Pancreas (tissue), 10 donors: ENCODE measurements at regions not wholly inside any gene's neighbourhood (a gene's known extent, or its start where the extent isn't known, plus 50 kb on each side); places are given as distances from the start of the nearest gene placed in this dataset.

ENCODE experiments used
- ATAC-seq, 4 donors: fragments of 200-7000 bp; cut with Tn5 transposase; one replicate each; pipeline versions ENCODE4 v1.8.0 to v1.9.1; 2020; ENCODE audit warnings: mild to moderate bottlenecking in 4 of 4, moderate library complexity in 4 of 4
- DNase-seq, 6 donors: peaks; one replicate each; pipeline ENCODE4 v3.0.0-alpha.2; 2020
- FAIRE-seq: peaks from 2 replicates; lab custom pipeline; 2012; peaks lifted over from hg19 to GRCh38; lab: Jason Lieb, UNC
- H3K27ac ChIP-seq, 4 donors: fragments of 200-600 bp; sonication (generic); 1 replicate in 3 of 4; 2 replicates in 1 of 4; pipeline versions ENCODE4 v1.5.0 to v1.8.0; 2020
- H3K27me3 ChIP-seq, 4 donors: fragments of 200-600 bp; one replicate each; pipeline ENCODE4 v1.8.0; 2021
- H3K36me3 ChIP-seq, 3 donors: fragments of 200-600 bp; sonication (generic) in 1 of 3; one replicate each; pipeline versions ENCODE4 v1.5.0 to v1.8.0; 2020 to 2021
- H3K4me1 ChIP-seq, 3 donors: fragments of 200-600 bp; one replicate each; pipeline ENCODE4 v1.8.0; 2021
- H3K4me3 ChIP-seq, 4 donors: fragments of 200-600 bp; sonication (generic) in 2 of 4; one replicate each; pipeline versions ENCODE4 v1.5.0 to v1.8.0; 2020 to 2021
- H3K9me3 ChIP-seq, 4 donors: fragments of 200-600 bp; one replicate each; pipeline ENCODE4 v1.8.0; 2021
- CTCF ChIP-seq, 4 donors: fragments of 200-600 bp; sonication (generic) in 3 of 4; IDR thresholded peaks; one replicate each; pipeline versions ENCODE4 v1.5.0 to v1.8.0; 2021; ENCODE audit warnings: antibody characterized with exemption in 4 of 4
- WGBS, 2 donors: extraction: QIAGEN DNeasy Blood & Tissue Kit; methylation state at CpG; one replicate each; pipeline ENCODE4 v1.1.7; 2013; 5-methylcytosine and 5-hydroxymethylcytosine counted together
- intact Hi-C, 3 donors: fragments of 100-400 bp; cut with DNase I; formaldehyde crosslinking; loops; one replicate each; pipeline versions ENCODE4 v1.11.1 to v1.14.2; 2022
- donor health status: healthy with polysubstance abuse.
- donor health status: DM: no; HTN: no; CAD: no; lungs with moderate emphysema.
- donor health status: DM: no; HTN: no; CAD: no.
- donor health status: control.
- donor health status: control.
- donor health status: Bipolar disorder and iron deficiency.
- donor health status: DM: yes; HTN: yes; CAD: no.
- donor health status: DM: no; HTN: no; CAD: no.
- donor health status: DM: no; HTN: no; CAD: no.
- donor health status: DM: yes; HTN: yes; CAD: no.

- no peak for DNase-seq
- ATAC-seq = no peak
- Histone ChIP-seq H3K27ac (no peak overlapping the region), H3K27me3 (no peaks in the 10 kb centered on the region), H3K4me1 (no peaks in the 10 kb centered on the region), H3K36me3 (no peaks in the 10 kb centered on the region), H3K4me3 (no peak overlapping the region), H3K9me3 (no peaks in the 10 kb centered on the region)
- WGBS, 2 donors = 78 to 80% methylated on average over 1 of the region's 1 CpG
- intact Hi-C loops = no loop called here
- TF ChIP-seq CTCF (IDR thresholded peaks at IDR 0.05) = no peak
- FAIRE-seq = no peak
These were observed 257.0 kb downstream of the TMEM167A start for GRCh38 chr5:82820188-82820587.

- intact Hi-C loops = no loop called here
- no peak for DNase-seq
- WGBS, 2 donors = 84 to 93% methylated on average over 7 of the region's 7 CpGs
- Histone ChIP-seq H3K4me3 (no peak overlapping the region), H3K4me1 (no peaks in the 10 kb centered on the region), H3K9me3 (no peaks in the 10 kb centered on the region), H3K27me3 (no peaks in the 10 kb centered on the region), H3K36me3 (no peaks in the 10 kb centered on the region), H3K27ac (no peak overlapping the region)
- ATAC-seq = no peak
- no peak for FAIRE-seq
- TF ChIP-seq CTCF (IDR thresholded peaks at IDR 0.05) = no peak
These were observed 259.1 kb downstream of the TMEM167A start for GRCh38 chr5:82817897-82818676.

GRCh38 chr5:82816926-82817325, 260.3 kb downstream of the TMEM167A start:
- Histone ChIP-seq H3K36me3 (no peaks in the 10 kb centered on the region), H3K9me3 (no peaks in the 10 kb centered on the region), H3K4me3 (no peak overlapping the region), H3K27me3 (no peaks in the 10 kb centered on the region), H3K27ac (no peak overlapping the region), H3K4me1 (no peaks in the 10 kb centered on the region)
- intact Hi-C loops = no loop called here
- no peak for TF ChIP-seq CTCF (IDR thresholded peaks at IDR 0.05)
- ATAC-seq (no peak), FAIRE-seq (no peak), DNase-seq (no peak)
- 86 to 87% methylated on average over 5 of the region's 5 CpGs for WGBS, 2 donors

- no peak for DNase-seq
- Histone ChIP-seq H3K4me3 (no peak overlapping the region), H3K27ac (no peak overlapping the region), H3K36me3 (no peaks in the 10 kb centered on the region), H3K4me1 (no peaks in the 10 kb centered on the region), H3K9me3 (no peaks in the 10 kb centered on the region), H3K27me3 (no peaks in the 10 kb centered on the region)
- FAIRE-seq = no peak
- no peak for TF ChIP-seq CTCF (IDR thresholded peaks at IDR 0.05)
- 35 to 42% methylated on average over 1 of the region's 1 CpG for WGBS, 2 donors
- no peak for ATAC-seq
- intact Hi-C loops = no loop called here
These were observed 261.3 kb downstream of the TMEM167A start for GRCh38 chr5:82815871-82816270.

- TF ChIP-seq CTCF (IDR thresholded peaks at IDR 0.05) = no peak
- FAIRE-seq (no peak), ATAC-seq (no peak), DNase-seq (no peak)
- Histone ChIP-seq H3K36me3 (no peaks in the 10 kb centered on the region), H3K4me3 (no peak overlapping the region), H3K4me1 (no peaks in the 10 kb centered on the region), H3K27ac (no peak overlapping the region), H3K9me3 (no peaks in the 10 kb centered on the region), H3K27me3 (no peaks in the 10 kb centered on the region)
- whole genome bisulfite sequencing, 2 donors = 86 to 89% methylated on average over 4 of the region's 4 CpGs
- intact Hi-C loops = no loop called here
These were observed 263.3 kb downstream of the TMEM167A start for GRCh38 chr5:82813861-82814260.
